Right lobe of liver (tissue), 4 donors: ENCODE measurements at regions not wholly inside any gene's neighbourhood (a gene's known extent, or its start where the extent isn't known, plus 50 kb on each side); places are given as distances from the start of the nearest gene placed in this dataset.

Source experiments
- CTCF ChIP-seq, 4 donors: fragments of 200-600 bp in 3 of 4; fragments of 450-650 bp in 1 of 4; IDR thresholded peaks; one replicate each; pipeline versions ENCODE4 v1.5.1 to v1.8.0; 2016 to 2022; ENCODE audit warnings: antibody characterized with exemption in 4 of 4, mild to moderate bottlenecking in 2 of 4
- POLR2A ChIP-seq: fragments of 450-650 bp; IDR thresholded peaks from one replicate; pipeline ENCODE4 v1.6.1; 2017; ENCODE audit warnings: antibody characterized with exemption, mild to moderate bottlenecking
- donor health status: DM: no; HTN: no; CAD: no.
- donor health status: DM: no; HTN: no; CAD: no.
- donor health status: DM: no; HTN: yes; CAD: no.

GRCh38 chr5:13325765-13326164, 618.7 kb downstream of the DNAH5 start:
- TF ChIP-seq CTCF (IDR thresholded peaks at IDR 0.05) = no peak
- no peak for TF ChIP-seq POLR2A
